ENCODE measurements at regions not wholly inside any gene's neighbourhood (a gene's known extent, or its start where the extent isn't known, plus 50 kb on each side); places are given as distances from the start of the nearest gene placed in this dataset.

DNA sequence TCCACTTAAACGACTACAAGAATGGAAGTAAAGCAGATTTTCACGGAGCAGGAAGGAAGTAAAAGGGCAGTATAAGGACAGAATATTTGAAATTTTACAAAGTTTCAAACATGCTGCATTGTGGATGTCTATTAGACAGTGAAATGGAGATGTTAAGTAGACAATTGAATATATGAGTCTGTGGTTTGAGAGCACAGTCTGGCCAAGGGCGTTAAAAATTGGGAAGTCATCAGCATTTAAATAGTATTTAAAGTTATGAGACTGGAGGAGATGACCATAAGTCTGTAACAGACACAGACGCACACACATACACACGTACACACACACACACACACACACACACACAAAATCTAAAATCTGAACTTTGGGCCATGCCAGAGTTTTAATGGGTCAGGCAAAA, 935.9 kb downstream of the EPHA3 start (continued):
- TF ChIP-seq, protein P1, sequence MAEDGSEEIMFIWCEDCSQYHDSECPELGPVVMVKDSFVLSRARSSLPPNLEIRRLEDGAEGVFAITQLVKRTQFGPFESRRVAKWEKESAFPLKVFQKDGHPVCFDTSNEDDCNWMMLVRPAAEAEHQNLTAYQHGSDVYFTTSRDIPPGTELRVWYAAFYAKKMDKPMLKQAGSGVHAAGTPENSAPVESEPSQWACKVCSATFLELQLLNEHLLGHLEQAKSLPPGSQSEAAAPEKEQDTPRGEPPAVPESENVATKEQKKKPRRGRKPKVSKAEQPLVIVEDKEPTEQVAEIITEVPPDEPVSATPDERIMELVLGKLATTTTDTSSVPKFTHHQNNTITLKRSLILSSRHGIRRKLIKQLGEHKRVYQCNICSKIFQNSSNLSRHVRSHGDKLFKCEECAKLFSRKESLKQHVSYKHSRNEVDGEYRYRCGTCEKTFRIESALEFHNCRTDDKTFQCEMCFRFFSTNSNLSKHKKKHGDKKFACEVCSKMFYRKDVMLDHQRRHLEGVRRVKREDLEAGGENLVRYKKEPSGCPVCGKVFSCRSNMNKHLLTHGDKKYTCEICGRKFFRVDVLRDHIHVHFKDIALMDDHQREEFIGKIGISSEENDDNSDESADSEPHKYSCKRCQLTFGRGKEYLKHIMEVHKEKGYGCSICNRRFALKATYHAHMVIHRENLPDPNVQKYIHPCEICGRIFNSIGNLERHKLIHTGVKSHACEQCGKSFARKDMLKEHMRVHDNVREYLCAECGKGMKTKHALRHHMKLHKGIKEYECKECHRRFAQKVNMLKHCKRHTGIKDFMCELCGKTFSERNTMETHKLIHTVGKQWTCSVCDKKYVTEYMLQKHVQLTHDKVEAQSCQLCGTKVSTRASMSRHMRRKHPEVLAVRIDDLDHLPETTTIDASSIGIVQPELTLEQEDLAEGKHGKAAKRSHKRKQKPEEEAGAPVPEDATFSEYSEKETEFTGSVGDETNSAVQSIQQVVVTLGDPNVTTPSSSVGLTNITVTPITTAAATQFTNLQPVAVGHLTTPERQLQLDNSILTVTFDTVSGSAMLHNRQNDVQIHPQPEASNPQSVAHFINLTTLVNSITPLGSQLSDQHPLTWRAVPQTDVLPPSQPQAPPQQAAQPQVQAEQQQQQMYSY (CRISPR knock-in tag; IDR thresholded peaks at IDR 0.05): no peak
- no peak for TF ChIP-seq FOXJ3 (CRISPR knock-in tag; IDR thresholded peaks at IDR 0.05; ENCODE audit: borderline replicate concordance)

DNA sequence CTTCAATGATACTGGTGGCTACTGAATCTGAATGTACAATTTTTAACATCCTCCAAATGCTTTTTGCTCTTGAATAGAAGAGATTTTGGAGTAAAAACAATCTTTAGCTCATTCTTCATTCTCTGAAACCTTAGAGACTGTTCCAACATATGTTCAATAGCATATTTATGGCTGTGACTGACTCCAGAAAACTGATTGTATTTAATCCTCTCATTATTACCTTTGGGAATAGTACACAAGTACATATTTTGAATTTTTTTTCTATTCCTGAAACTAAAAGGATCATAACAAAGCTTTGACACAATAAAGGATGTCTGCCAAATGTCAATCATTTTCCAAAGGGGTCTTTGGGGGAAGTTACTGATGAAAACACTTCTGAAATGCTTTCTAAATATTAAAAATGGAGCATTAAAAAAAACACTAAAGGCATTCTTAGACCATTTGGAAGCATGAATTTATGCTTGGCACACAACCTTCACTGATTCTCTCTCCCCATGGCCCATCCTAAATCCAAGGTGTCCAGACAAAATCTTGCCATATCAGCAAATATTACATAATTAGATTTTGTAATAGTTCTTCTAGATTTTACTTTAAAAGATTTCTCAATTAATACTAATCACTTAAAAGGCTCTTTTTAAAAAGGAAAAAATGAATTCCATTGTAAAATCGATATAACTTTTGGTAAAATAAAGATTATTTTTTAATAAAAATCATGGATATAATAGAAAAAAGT, 936.8 kb downstream of the EPHA3 start:
- Mint-ChIP-seq H3K27me3 (ENCODE audit: low read depth) (no peaks in the 10 kb centered on the region), H3K4me3 (no peak overlapping the region), H3K36me3 (peaks cover 6% of the 10 kb centered on the region), H3K27ac (no peak overlapping the region), H3K9me3 (peaks cover 22% of the 10 kb centered on the region), H3K4me1 (peaks cover 10% of the 10 kb centered on the region)
- DNase-seq (ENCODE audit: low spot score): no peak
- ChIA-PET POLR2A (no interaction called here), CTCF (no interaction called here)
- no peak for ATAC-seq
- no peak for TF ChIP-seq PREB (CRISPR knock-in tag; IDR thresholded peaks at IDR 0.05; ENCODE audit: borderline replicate concordance)
- TF ChIP-seq ARID4B (CRISPR knock-in tag; IDR thresholded peaks at IDR 0.05; ENCODE audit: borderline replicate concordance): no peak
- TF ChIP-seq AFF4 (CRISPR knock-in tag; IDR thresholded peaks at IDR 0.05; ENCODE audit: borderline replicate concordance): no peak
- no peak for TF ChIP-seq NFATC4 (CRISPR knock-in tag; IDR thresholded peaks at IDR 0.05)
- no peak for TF ChIP-seq RORB (CRISPR knock-in tag; IDR thresholded peaks at IDR 0.05)
- no peak for TF ChIP-seq IRF1 (CRISPR knock-in tag; IDR thresholded peaks at IDR 0.05)
- no peak for TF ChIP-seq SP1 (CRISPR knock-in tag; conservative IDR thresholded peaks at IDR 0.05)
- no peak for TF ChIP-seq ZNF219 (CRISPR knock-in tag; IDR thresholded peaks at IDR 0.05; ENCODE audit: borderline replicate concordance)
- no peak for TF ChIP-seq ZNF423 (CRISPR knock-in tag; IDR thresholded peaks at IDR 0.05)
- no peak for TF ChIP-seq USF1 (CRISPR knock-in tag; IDR thresholded peaks at IDR 0.05)
- TF ChIP-seq HMGXB4 (CRISPR knock-in tag; IDR thresholded peaks at IDR 0.05): no peak
- TF ChIP-seq ZNF121 (CRISPR knock-in tag; IDR thresholded peaks at IDR 0.05): no peak
- TF ChIP-seq, protein P2, sequence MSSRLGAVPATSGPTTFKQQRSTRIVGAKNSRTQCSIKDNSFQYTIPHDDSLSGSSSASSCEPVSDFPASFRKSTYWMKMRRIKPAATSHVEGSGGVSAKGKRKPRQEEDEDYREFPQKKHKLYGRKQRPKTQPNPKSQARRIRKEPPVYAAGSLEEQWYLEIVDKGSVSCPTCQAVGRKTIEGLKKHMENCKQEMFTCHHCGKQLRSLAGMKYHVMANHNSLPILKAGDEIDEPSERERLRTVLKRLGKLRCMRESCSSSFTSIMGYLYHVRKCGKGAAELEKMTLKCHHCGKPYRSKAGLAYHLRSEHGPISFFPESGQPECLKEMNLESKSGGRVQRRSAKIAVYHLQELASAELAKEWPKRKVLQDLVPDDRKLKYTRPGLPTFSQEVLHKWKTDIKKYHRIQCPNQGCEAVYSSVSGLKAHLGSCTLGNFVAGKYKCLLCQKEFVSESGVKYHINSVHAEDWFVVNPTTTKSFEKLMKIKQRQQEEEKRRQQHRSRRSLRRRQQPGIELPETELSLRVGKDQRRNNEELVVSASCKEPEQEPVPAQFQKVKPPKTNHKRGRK (CRISPR knock-in tag; IDR thresholded peaks at IDR 0.05; ENCODE audit: borderline replicate concordance): no peak
- no peak for TF ChIP-seq SOX15 (CRISPR knock-in tag; IDR thresholded peaks at IDR 0.05)

All from WTC11 (cell line).